HG02943 (cell line): ENCODE measurements at regions not wholly inside any gene's neighbourhood (a gene's known extent, or its start where the extent isn't known, plus 50 kb on each side); places are given as distances from the start of the nearest gene placed in this dataset.

ENCODE experiments used
- ATAC-seq: cut with Tn5 transposase; IDR thresholded peaks from one replicate; pipeline ENCODE4 v1.9.1; 2021; ENCODE audit warnings: mild to moderate bottlenecking, low read depth, moderate library complexity; ENCODE audit not compliant: unreplicated experiment

DNA sequence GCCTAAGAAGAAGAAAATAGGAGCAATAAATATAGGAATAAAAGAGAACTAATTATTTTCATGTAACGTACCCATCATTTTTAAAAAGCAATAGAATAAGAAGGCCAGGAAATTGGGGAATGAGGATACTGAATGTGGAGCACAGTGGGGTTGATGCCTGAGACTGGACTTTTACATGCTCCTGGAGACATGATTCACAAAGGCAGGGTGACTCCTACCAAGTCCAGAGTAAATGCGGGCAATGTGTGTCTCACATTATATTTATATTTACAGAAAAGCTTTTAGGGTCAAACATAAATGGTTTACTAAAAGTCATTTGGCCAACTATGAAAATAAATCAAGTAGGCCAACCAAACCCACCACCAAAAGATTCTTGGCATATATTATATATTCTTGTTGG, 87.9 kb upstream of the COL5A2 start:
- ATAC-seq, result no peak

GRCh38 chr2:189267925-189268579, 88.5 kb upstream of the COL5A2 start:
- ATAC-seq, result no peak

DNA sequence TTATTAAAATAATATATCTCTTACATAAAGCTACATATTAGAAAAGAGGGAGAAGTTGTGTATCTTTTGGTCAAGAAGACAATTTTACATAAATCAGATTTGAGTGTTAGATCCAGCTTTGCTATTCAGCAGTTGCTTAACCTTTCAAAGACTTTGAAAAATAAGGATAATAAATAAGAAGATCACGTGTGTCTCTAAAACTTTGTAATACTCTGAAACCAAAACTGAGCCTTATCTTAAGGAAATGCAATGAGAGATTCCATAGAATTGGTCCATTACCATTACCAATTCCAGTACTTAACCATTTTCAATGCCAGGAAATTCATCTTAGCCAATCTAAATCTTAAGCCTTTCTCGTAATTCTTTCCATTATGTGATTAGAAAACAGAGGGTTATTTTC, 89.2 kb upstream of the COL5A2 start:
- ATAC-seq, result no peak

GRCh38 chr2:189273734-189274133, 94.2 kb upstream of the COL5A2 start:
- no peak for ATAC-seq

DNA sequence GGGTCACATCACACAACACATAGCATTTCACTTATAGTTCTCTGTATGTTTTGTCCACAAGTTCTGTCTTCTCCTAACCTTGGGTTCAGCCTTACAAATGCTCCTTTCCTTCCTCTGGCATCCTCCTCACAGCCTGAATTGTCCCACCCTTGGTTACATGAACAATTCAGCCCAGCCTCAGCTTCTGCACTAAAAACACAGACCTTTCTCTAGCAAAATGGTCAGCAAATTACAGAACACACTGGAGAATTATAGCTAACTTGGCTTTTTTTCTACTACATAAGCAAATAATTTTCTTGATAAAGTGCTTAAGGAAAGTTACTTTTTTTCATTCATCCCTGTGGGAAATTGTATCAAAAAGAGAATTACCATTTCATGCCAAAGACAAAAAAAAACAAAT, 94.8 kb upstream of the COL5A2 start:
- no peak for ATAC-seq

GRCh38 chr2:189276277-189276676, 96.7 kb upstream of the COL5A2 start:
- no peak for ATAC-seq

DNA sequence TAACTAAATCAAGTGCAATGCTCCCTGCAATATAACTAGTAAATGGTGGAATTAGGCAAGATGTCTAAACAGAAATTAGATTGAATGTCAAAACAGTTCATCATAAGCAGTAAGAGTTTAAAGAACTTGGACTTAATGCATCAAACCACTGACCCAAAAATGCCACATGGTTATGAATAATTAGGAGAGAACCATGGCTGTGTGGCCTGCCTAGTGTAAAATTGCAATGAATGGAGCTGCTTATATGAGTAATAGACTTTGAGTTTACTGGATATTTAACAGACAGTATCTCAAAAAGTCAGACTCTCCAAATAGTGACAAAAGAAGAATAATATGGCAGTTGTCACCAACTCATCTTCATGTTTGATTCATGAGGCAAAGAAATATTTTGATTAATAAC, 101.6 kb upstream of the COL5A2 start:
- ATAC-seq, result no peak

GRCh38 chr2:189285349-189285748, 105.8 kb upstream of the COL5A2 start:
- no peak for ATAC-seq

GRCh38 chr2:189285962-189286645, 106.5 kb upstream of the COL5A2 start:
- no peak for ATAC-seq

DNA sequence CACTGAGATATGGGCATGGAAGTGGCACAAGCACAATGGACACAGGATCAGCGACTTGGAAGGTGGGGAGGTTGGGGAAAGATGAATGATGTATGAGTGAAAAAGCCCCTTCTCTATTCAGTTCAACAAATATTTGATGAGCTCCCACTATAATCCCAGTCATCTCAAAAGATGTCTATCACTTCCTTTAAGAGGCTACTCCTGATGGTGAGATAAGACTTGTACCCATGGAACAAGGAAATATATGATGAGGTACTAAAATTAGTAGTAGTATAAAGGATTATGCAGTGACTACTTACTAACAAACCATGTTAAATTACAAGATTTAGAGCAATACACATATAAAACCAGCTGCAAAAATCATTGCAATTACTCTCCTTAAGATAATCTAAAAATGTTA, 107.8 kb upstream of the COL5A2 start:
- ATAC-seq, result no peak

- ATAC-seq, result no peak
These were observed 108.5 kb upstream of the COL5A2 start for GRCh38 chr2:189287982-189288521.

DNA sequence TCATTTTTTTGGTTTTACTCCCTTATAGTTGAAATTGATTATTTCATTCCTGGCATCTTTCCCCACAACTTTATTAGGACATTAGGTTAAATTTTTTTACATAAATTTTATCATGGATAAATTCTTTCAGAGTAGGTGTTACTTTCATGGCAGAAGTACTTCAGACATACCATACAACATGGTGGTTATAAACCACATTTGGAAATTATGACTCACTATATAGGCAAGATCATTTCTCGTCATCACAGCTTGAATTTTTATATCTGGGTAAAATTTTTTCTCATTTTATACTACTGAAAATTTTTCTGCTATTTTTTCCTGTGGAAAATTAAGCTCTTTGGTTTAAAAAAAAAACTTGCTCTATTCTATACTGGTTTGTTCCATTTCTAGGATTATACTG, 111.9 kb upstream of the COL5A2 start:
- no peak for ATAC-seq

DNA sequence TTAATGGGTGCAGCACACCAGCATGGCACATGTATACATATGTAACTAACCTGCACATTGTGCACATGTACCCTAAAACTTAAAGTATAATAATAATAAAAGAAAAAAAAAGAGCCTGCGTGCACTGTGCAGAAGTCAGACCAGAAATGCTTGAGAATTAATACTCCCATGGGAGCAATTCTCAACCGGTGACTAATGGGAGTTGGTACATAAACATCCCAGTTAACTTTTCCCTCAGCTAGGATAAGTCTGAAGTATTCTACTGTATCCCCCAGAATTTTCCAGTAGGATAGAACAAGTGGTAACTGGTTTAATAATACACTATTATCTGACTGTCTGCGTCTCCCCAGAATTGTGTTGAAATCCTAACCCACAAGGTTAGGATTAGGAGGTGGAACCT, 113.6 kb upstream of the COL5A2 start:
- no peak for ATAC-seq

DNA sequence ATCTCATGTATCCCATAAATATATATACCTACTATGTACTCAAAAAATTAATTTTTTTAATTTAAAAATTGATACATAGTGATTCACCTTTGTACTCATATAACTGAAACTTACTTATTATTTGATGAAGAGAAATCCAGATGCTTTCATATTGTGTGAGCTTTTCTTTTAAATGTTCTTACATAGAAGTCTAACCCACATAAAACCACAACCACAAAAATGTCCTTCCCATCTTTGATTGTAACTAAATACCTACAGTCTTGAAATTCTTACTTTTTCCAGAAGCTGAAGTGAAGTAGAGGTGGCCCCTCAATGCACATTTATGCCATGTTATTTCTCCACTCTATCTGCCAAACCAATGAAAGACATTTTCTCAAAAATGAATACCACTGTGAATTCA, 117.9 kb upstream of the COL5A2 start:
- no peak for ATAC-seq

GRCh38 chr2:189298038-189298437, 118.5 kb upstream of the COL5A2 start:
- no peak for ATAC-seq

GRCh38 chr2:189298481-189298880, 118.9 kb upstream of the COL5A2 start:
- no peak for ATAC-seq

DNA sequence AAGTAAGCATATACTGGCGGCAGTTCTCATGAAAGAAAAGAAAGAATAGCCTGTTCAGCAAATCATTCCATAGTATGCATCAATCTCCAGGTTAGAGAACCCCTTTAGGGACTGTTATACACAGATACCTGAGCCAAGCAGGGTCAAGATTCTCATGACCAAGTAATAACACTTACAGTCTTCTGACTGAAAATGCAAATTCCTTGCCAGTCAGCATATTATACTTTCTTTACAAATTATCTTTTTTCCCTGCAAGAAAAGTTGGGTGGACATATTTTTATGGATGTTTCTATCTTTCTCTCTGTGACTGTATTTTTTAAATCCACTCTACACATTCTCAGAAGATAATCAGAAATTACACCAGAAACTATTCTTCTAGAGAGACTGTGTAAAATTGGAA, 120.4 kb upstream of the COL5A2 start:
- ATAC-seq, result no peak

GRCh38 chr2:189300916-189301315, 121.4 kb upstream of the COL5A2 start:
- no peak for ATAC-seq

DNA sequence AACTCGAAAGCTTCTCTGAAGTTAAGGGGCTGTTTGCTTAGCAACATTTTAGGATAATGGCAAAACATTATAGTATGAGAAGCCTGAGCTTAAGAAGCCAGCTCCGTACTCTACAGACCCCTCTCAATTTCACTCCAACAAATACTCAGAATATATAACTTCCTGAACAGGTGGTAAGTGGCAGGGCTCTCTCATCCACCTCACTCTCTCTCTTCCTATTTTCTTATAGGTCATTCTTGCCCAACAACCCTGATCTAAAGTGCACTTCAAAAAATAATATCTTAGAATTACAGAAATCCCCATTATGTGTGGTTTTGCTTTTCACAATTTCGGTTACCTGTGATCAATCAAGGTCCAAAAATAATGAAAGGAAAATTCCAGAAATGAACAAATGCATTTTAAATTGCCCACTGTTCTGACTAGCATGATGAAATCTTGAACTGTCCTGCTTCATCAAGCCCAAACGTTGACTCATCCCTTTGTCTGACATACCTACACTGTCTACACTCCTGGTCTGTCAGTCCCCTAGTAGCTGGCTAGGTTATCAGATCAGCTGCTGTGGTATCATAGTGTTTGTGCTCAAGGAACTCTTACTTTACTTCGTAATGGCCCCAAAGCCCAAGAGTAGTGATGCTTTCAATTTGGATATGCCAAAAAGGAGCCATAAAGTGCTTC, 122.8 kb upstream of the COL5A2 start:
- no peak for ATAC-seq

GRCh38 chr2:189304360-189304759, 124.8 kb upstream of the COL5A2 start:
- no peak for ATAC-seq

GRCh38 chr2:189305291-189305943, 125.9 kb upstream of the COL5A2 start:
- ATAC-seq, result no peak
